ENCODE measurements at regions not wholly inside any gene's neighbourhood (a gene's known extent, or its start where the extent isn't known, plus 50 kb on each side); places are given as distances from the start of the nearest gene placed in this dataset.
A peak's percentile ranks its signal among the peaks of the same experiment; 100 is the strongest.

GRCh38 chr10:3982746-3983442, 197.9 kb upstream of the KLF6 start:
- no peak for TF ChIP-seq TCF7L2 (IDR thresholded peaks at IDR 0.05; ENCODE audit: low read depth, low read length)
- TF ChIP-seq SIN3A (IDR thresholded peaks at IDR 0.05; ENCODE audit: borderline replicate concordance, insufficient read depth, low read depth, low read length) = no peak
- no peak for TF ChIP-seq CTCF (IDR thresholded peaks at IDR 0.05)
- no peak for TF ChIP-seq POLR2AphosphoS5 (IDR thresholded peaks at IDR 0.05; ENCODE audit: low read depth, low read length)
- Histone ChIP-seq H3K4me3 (ENCODE audit: low read depth in 2 of 2, low read length in 2 of 2) (no peak overlapping the region), H3K4me1 (ENCODE audit: control insufficient read depth, insufficient read depth, low read length) (no peaks in the 10 kb centered on the region), H3K36me3 (ENCODE audit: control insufficient read depth, insufficient read depth, low read length) (no peaks in the 10 kb centered on the region), H3K9me3 (ENCODE audit: control insufficient read depth, insufficient read depth, low read depth, low read length) (peaks cover 6% of the 10 kb centered on the region; the same call in 1 of the 2 replicates), H3K27me3 (ENCODE audit: control insufficient read depth, insufficient read depth, low read length) (no peaks in the 10 kb centered on the region), H3K27ac (ENCODE audit: low read length) (peak overlapping the region; percentile 29; the same call in 1 of the 2 replicates)
- BruUV-seq (replicated peaks) = no TSS peak
- no peak for ATAC-seq
- ChIA-PET CTCF (no interaction called here), POLR2A (interaction anchor here (0.6 kb wide), 1 partner anchor 301 kb away, joined by 4 read pairs; no protein-coding TSS in a partner anchor)
- in situ Hi-C loops (cut with HindIII; ENCODE audit: low pct_unique_long_range_greater_than_20kb, low sequenced_read_pairs) (no loop called here), intact Hi-C loops (cut with micrococcal nuclease; ENCODE audit: unreplicated experiment) (no loop called here)
- DNase-seq (ENCODE audit: low read depth, low spot score) = no peak

- DNase-seq (ENCODE audit: low read depth, low spot score) (no peak), ATAC-seq (no peak)
- Histone ChIP-seq H3K27ac (ENCODE audit: low read length) (peak overlapping the region; percentile 44; the same call in 1 of the 2 replicates), H3K4me1 (ENCODE audit: control insufficient read depth, insufficient read depth, low read length) (no peaks in the 10 kb centered on the region), H3K36me3 (ENCODE audit: control insufficient read depth, insufficient read depth, low read length) (no peaks in the 10 kb centered on the region), H3K4me3 (ENCODE audit: low read depth in 2 of 2, low read length in 2 of 2) (no peak overlapping the region), H3K27me3 (ENCODE audit: control insufficient read depth, insufficient read depth, low read length) (no peaks in the 10 kb centered on the region), H3K9me3 (ENCODE audit: control insufficient read depth, insufficient read depth, low read depth, low read length) (peaks cover 6% of the 10 kb centered on the region; the same call in 1 of the 2 replicates)
- in situ Hi-C loops (cut with HindIII; ENCODE audit: low pct_unique_long_range_greater_than_20kb, low sequenced_read_pairs) = no loop called here
- intact Hi-C loops (cut with micrococcal nuclease; ENCODE audit: unreplicated experiment) = no loop called here
- TF ChIP-seq CTCF (IDR thresholded peaks at IDR 0.05) = no peak
- no peak for TF ChIP-seq TCF7L2 (IDR thresholded peaks at IDR 0.05; ENCODE audit: low read depth, low read length)
- no peak for TF ChIP-seq POLR2AphosphoS5 (IDR thresholded peaks at IDR 0.05; ENCODE audit: low read depth, low read length)
- TF ChIP-seq SIN3A (IDR thresholded peaks at IDR 0.05; ENCODE audit: borderline replicate concordance, insufficient read depth, low read depth, low read length) = no peak
- no peak for TF ChIP-seq REST (IDR thresholded peaks at IDR 0.05; ENCODE audit: insufficient read depth in 1 of 2, low read depth in 2 of 2, low read length in 1 of 2)
- no TSS peak for BruUV-seq (replicated peaks)
- ChIA-PET CTCF (no interaction called here), POLR2A (no interaction called here)
These were observed 196.3 kb upstream of the KLF6 start for GRCh38 chr10:3981300-3981699.

All from Panc1 (cell line).